Fibroblast of villous mesenchyme (primary cell): ENCODE measurements at regions not wholly inside any gene's neighbourhood (a gene's known extent, or its start where the extent isn't known, plus 50 kb on each side); places are given as distances from the start of the nearest gene placed in this dataset.
"Not testable (repeated sequence)": the region's sequence is repeated elsewhere in the genome, so short reads cannot be mapped to it uniquely, and the experiment has no call there.

Experiments used
- DNase-seq: peaks from one replicate; pipeline ENCODE4 v3.0.0-alpha.2; 2010; ENCODE audit warnings: low read depth
- H3K4me3 ChIP-seq: 2 replicates; pipeline ENCODE4 v1.5.1; 2011; ENCODE audit warnings: low read depth, mild to moderate bottlenecking, low read length
- CTCF ChIP-seq: IDR thresholded peaks from 2 replicates; pipeline ENCODE4 v1.5.1; 2012; ENCODE audit warnings: low read depth, mild to moderate bottlenecking, low read length; ENCODE audit not compliant: insufficient read depth

GRCh38 chr11:70556884-70557741, 158.8 kb downstream of the CTTN start:
- no peak overlapping the region for H3K4me3 ChIP-seq
- no peak for DNase-seq
- TF ChIP-seq CTCF: no peak

- TF ChIP-seq CTCF: no peak
- no peak for DNase-seq
- no peak overlapping the region for H3K4me3 ChIP-seq
Measured at GRCh38 chr11:70557742-70558485, 159.6 kb downstream of the CTTN start.

GRCh38 chr11:70558681-70559080, 160.4 kb downstream of the CTTN start:
- no peak overlapping the region for H3K4me3 ChIP-seq
- no peak for TF ChIP-seq CTCF
- no peak for DNase-seq

- no peak overlapping the region for H3K4me3 ChIP-seq
- no peak for DNase-seq
- no peak for TF ChIP-seq CTCF
Measured at GRCh38 chr11:70559516-70559915, 161.2 kb downstream of the CTTN start.

GRCh38 chr11:70560621-70561020, 162.3 kb downstream of the CTTN start:
- not testable (repeated sequence) for H3K4me3 ChIP-seq, DNase-seq

- no peak overlapping the region for H3K4me3 ChIP-seq
- TF ChIP-seq CTCF: no peak
- DNase-seq: no peak
Measured at GRCh38 chr11:70566768-70567530, 168.6 kb downstream of the CTTN start.

GRCh38 chr11:70567680-70568034, 169.3 kb downstream of the CTTN start:
- H3K4me3 ChIP-seq: peak overlapping the region; percentile 45
- no peak for DNase-seq
- no peak for TF ChIP-seq CTCF
